LNCaP clone FGC (cell line): ENCODE measurements at regions not wholly inside any gene's neighbourhood (a gene's known extent, or its start where the extent isn't known, plus 50 kb on each side); places are given as distances from the start of the nearest gene placed in this dataset.

Experiments used
- DNase-seq: peaks from one replicate; pipeline ENCODE4 v3.0.0-alpha.2; 2011; ENCODE audit warnings: low read depth
- H3K4me3 ChIP-seq: 2 replicates; pipeline ENCODE4 v1.5.1; 2011; ENCODE audit warnings: mild to moderate bottlenecking, low read depth, low read length, control low read depth
- TF ChIP-seq, protein P1 (sequence below): IDR thresholded peaks from 2 replicates; pipeline ENCODE4 v1.5.1; 2012; ENCODE audit warnings: mild to moderate bottlenecking; ENCODE audit not compliant: control insufficient read depth, insufficient read depth; ENCODE audit errors: extremely low read depth

GRCh38 chr4:124540014-124540413 is 172.5 kb downstream of the ANKRD50 start:
- no peak for DNase-seq
- TF ChIP-seq, protein P1, sequence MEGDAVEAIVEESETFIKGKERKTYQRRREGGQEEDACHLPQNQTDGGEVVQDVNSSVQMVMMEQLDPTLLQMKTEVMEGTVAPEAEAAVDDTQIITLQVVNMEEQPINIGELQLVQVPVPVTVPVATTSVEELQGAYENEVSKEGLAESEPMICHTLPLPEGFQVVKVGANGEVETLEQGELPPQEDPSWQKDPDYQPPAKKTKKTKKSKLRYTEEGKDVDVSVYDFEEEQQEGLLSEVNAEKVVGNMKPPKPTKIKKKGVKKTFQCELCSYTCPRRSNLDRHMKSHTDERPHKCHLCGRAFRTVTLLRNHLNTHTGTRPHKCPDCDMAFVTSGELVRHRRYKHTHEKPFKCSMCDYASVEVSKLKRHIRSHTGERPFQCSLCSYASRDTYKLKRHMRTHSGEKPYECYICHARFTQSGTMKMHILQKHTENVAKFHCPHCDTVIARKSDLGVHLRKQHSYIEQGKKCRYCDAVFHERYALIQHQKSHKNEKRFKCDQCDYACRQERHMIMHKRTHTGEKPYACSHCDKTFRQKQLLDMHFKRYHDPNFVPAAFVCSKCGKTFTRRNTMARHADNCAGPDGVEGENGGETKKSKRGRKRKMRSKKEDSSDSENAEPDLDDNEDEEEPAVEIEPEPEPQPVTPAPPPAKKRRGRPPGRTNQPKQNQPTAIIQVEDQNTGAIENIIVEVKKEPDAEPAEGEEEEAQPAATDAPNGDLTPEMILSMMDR, result no peak
- no peak overlapping the region for H3K4me3 ChIP-seq

GRCh38 chr4:124541652-124542420 is 170.7 kb downstream of the ANKRD50 start:
- TF ChIP-seq, protein P1, result no peak
- no peak for DNase-seq
- no peak overlapping the region for H3K4me3 ChIP-seq

- TF ChIP-seq, protein P1, result no peak
- no peak for DNase-seq
- H3K4me3 ChIP-seq, result no peak overlapping the region
Observed at GRCh38 chr4:124555959-124556358, 156.6 kb downstream of the ANKRD50 start.

- TF ChIP-seq, protein P1, result no peak
- no peak overlapping the region for H3K4me3 ChIP-seq
- peak; percentile 14 for DNase-seq
Observed at GRCh38 chr4:124564121-124564520, 148.4 kb downstream of the ANKRD50 start.

DNA sequence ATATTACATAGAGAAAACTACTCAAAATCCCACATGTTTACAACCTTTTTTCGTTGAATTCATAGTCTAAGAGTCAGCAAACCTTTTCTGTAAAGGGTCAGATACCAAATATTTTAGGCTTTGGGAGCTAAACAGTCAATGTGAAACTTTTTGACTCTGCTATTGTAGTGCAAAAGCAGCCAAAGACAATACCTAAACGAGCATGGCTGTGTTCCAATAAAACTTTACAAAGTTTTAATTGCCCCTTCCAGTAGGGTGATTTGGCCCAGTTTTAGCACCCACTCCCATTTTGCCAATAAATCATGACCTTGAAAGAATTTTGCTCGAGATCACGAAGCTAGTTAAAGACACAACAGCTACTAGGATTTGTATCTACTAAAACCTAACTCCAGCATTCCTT is 147.2 kb downstream of the ANKRD50 start:
- no peak overlapping the region for H3K4me3 ChIP-seq
- TF ChIP-seq, protein P1, result no peak
- DNase-seq, result no peak

- DNase-seq, result no peak
Observed at GRCh38 chr4:124566030-124566429, 146.5 kb downstream of the ANKRD50 start.

GRCh38 chr4:124573056-124573455 is 139.5 kb downstream of the ANKRD50 start:
- DNase-seq, result no peak
- TF ChIP-seq, protein P1, result no peak
- H3K4me3 ChIP-seq, result no peak overlapping the region

More at GRCh38 chr4:124566030-124566429, 146.5 kb downstream of the ANKRD50 start:
- no peak overlapping the region for H3K4me3 ChIP-seq
- TF ChIP-seq, protein P1, result no peak
